Karpas-422 (cell line): ENCODE measurements at regions not wholly inside any gene's neighbourhood (a gene's known extent, or its start where the extent isn't known, plus 50 kb on each side); places are given as distances from the start of the nearest gene placed in this dataset.

Experiments used
- DNase-seq: peaks from one replicate; pipeline ENCODE4 v3.0.0-alpha.2; 2015
- H2AFZ ChIP-seq: fragments of 200-600 bp; sonication (generic); 2 replicates; pipeline ENCODE4 v1.6.1; 2014; ENCODE audit warnings: antibody characterized with exemption, low read length, mixed read lengths
- H3K27ac ChIP-seq: fragments of 200-600 bp; sonication (generic); 2 replicates; pipeline ENCODE4 v1.5.1; 2014; ENCODE audit warnings: mild to moderate bottlenecking, low read length, moderate library complexity
- H3K27me3 ChIP-seq: fragments of 200-600 bp; sonication (generic); 2 replicates; pipeline ENCODE4 v1.6.1; 2014; ENCODE audit warnings: low read length, mixed read lengths
- H3K36me3 ChIP-seq: fragments of 200-600 bp; sonication (generic); 2 replicates; pipeline ENCODE4 v1.6.1; 2014; ENCODE audit warnings: low read length, mixed read lengths; ENCODE audit not compliant: insufficient read depth
- H3K4me1 ChIP-seq: fragments of 200-600 bp; sonication (generic); 2 replicates; pipeline ENCODE4 v1.6.1; 2014; ENCODE audit warnings: mild to moderate bottlenecking, low read length, mixed read lengths
- H3K4me2 ChIP-seq: fragments of 200-600 bp; sonication (generic); 2 replicates; pipeline ENCODE4 v1.6.1; 2014; ENCODE audit warnings: low read length, low read depth, mild to moderate bottlenecking; ENCODE audit not compliant: poor library complexity, severe bottlenecking
- H3K4me3 ChIP-seq: fragments of 200-600 bp; sonication (generic); 2 replicates; pipeline ENCODE4 v1.5.1; 2014; ENCODE audit warnings: mild to moderate bottlenecking, antibody characterized with exemption, low read length, mixed read lengths
- H3K79me2 ChIP-seq: fragments of 200-600 bp; sonication (generic); 2 replicates; pipeline ENCODE4 v1.6.1; 2014; ENCODE audit warnings: mild to moderate bottlenecking, low read length, mixed read lengths
- H3K9ac ChIP-seq: fragments of 200-600 bp; sonication (generic); 2 replicates; pipeline ENCODE4 v1.6.0; 2014; ENCODE audit warnings: low read length
- H3K9me2 ChIP-seq: fragments of 200-600 bp; sonication (generic), shearing (Covaris generic); replicated peaks from 2 replicates; pipeline ENCODE4 v1.6.0; 2014; ENCODE audit warnings: mild to moderate bottlenecking, low read length, moderate library complexity; ENCODE audit not compliant: insufficient read depth
- H3K9me3 ChIP-seq: fragments of 300-700, 200-600 bp; sonication (generic); 2 replicates; pipeline ENCODE4 v1.6.1; 2014; ENCODE audit warnings: low read length, mixed read lengths
- H4K20me1 ChIP-seq: fragments of 200-600 bp; sonication (generic); 2 replicates; pipeline ENCODE4 v1.6.1; 2014; ENCODE audit warnings: mild to moderate bottlenecking, antibody characterized with exemption, low read length, low read depth; ENCODE audit not compliant: insufficient read depth

DNA sequence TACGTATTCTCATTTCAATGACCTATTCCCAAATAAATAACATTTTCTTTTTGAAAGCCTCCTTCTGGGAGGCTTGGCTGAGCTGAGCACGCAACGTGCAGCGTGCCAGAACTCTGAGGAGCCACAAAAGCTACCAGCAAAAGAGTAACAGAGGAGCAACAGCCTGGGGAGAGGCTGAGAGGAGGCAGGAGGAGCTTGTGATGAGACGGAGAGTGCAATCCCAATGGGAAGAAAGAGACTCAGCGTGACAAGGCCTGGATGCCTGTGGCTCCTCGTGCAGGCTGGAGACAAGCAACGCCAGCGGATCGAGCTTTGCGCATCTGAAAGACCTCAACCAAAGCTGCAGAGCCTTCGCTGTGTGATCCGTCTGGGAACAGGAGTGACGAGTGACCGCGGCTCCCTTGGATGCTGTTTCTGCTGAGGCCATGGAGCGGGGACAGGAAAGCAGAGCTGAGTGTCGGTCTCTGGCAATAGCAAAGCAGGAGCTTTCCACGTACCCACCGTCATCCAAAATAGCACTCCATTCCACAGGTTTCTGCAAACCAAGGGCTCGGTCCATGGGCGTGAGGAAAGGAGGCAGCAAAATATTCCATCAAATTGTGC, 171.7 kb upstream of the PFKP start:
- Histone ChIP-seq H3K36me3 (no peaks in the 10 kb centered on the region), H2AFZ (no peak overlapping the region), H3K9me3 (no peaks in the 10 kb centered on the region), H3K4me2 (no peak overlapping the region), H3K4me1 (peaks cover 28% of the 10 kb centered on the region), H3K27me3 (no peaks in the 10 kb centered on the region), H3K27ac (no peak overlapping the region), H3K9ac (no peak overlapping the region), H3K4me3 (no peak overlapping the region), H3K9me2 (no peaks in the 10 kb centered on the region), H4K20me1 (no peaks in the 10 kb centered on the region), H3K79me2 (no peaks in the 10 kb centered on the region)
- DNase-seq, result no peak

DNA sequence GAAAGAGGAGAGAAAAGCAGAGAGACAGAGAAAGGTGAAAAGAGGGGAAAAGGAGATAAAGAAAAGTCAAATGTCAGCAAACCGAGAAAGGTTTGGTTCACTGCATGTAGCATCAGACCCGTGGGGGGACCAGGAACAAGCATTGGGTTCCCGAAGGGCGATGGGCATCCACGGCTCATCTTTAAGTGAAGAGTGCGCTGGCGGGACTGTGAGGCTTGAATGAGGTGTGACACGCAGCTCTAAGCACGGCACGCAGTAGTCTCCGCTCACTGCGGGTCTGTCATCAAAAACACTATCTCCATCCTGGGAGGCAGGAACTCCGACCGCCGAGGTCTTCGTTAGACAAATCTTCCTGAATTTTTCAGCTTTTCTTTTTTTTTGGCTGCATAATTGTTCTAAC, 173.4 kb upstream of the PFKP start:
- no peak for DNase-seq
- no peaks in the 10 kb centered on the region for H3K36me3 ChIP-seq
- H3K9me2 ChIP-seq, result no peaks in the 10 kb centered on the region
- H2AFZ ChIP-seq, result no peak overlapping the region
- peaks cover 30% of the 10 kb centered on the region for H3K4me1 ChIP-seq
- no peaks in the 10 kb centered on the region for H3K27me3 ChIP-seq
- no peak overlapping the region for H3K4me2 ChIP-seq
- H3K27ac ChIP-seq, result no peak overlapping the region
- no peaks in the 10 kb centered on the region for H4K20me1 ChIP-seq
- no peaks in the 10 kb centered on the region for H3K79me2 ChIP-seq
- H3K9me3 ChIP-seq, result no peaks in the 10 kb centered on the region
- H3K4me3 ChIP-seq, result no peak overlapping the region
- H3K9ac ChIP-seq, result no peak overlapping the region

DNA sequence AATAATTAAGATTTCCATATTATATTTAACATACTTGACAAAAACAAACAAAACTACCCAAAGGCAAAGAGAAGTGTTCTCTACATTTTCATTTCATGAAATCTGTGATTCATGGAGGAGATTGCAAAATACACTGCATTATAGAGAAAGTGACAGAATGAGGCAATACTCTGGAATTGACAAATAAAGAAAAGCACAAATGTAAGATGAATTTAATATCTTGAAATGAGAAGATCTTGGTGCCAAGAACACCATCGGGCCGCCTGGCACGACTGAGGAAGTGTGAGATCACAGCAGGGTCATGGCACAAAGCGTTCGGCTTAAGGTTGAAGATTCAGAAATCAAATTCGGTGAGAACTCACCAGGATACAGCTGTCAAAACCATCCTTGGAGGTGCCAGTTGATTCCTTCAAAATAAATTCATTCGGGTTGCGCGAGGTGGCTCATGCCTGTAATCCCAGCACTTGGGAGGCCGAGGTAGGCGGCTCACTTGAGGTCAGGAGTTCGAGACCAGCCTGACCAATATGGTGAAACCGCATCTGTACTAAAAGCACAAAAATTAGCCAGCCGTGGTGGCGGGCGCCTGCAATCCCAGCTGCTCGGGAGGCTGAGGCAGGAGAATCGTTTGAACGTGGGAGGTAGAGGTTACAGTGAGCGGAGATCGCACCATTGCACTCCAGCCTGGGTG, 174.0 kb upstream of the PFKP start:
- Histone ChIP-seq H3K9ac (no peak overlapping the region), H3K4me3 (no peak overlapping the region), H2AFZ (no peak overlapping the region), H3K4me1 (peaks cover 29% of the 10 kb centered on the region), H3K9me2 (no peaks in the 10 kb centered on the region), H3K9me3 (no peaks in the 10 kb centered on the region), H3K27ac (no peak overlapping the region), H3K36me3 (no peaks in the 10 kb centered on the region), H3K79me2 (no peaks in the 10 kb centered on the region), H3K4me2 (no peak overlapping the region), H3K27me3 (no peaks in the 10 kb centered on the region), H4K20me1 (no peaks in the 10 kb centered on the region)
- DNase-seq, result no peak

DNA sequence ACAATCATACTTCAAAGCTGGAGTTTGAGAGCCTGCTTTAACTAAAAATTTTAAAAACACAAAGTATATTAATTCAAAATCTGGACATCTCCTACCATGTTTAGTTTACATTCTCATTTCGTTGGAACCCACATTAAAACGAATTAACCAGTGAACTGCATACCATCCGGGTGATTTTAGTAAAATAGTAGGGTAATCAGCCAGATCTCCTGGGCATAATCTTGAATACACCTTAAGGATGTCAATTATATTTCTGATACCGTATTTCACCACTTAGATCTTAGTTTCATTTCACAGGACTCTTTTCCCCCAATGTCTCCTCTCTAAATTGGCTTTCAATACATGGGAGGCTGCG, 175.6 kb upstream of the PFKP start:
- no peaks in the 10 kb centered on the region for H3K27me3 ChIP-seq
- H3K79me2 ChIP-seq, result no peaks in the 10 kb centered on the region
- H4K20me1 ChIP-seq, result no peaks in the 10 kb centered on the region
- no peak for DNase-seq
- H3K4me2 ChIP-seq, result peak overlapping the region; percentile 1
- peak overlapping the region; percentile 77 for H2AFZ ChIP-seq
- H3K9me3 ChIP-seq, result no peaks in the 10 kb centered on the region
- no peaks in the 10 kb centered on the region for H3K36me3 ChIP-seq
- no peaks in the 10 kb centered on the region for H3K9me2 ChIP-seq
- no peak overlapping the region for H3K4me3 ChIP-seq
- peaks cover 42% of the 10 kb centered on the region for H3K4me1 ChIP-seq
- peak overlapping the region; percentile 30 for H3K27ac ChIP-seq
- peak overlapping the region; percentile 12; the same call in 1 of the 2 replicates for H3K9ac ChIP-seq

DNA sequence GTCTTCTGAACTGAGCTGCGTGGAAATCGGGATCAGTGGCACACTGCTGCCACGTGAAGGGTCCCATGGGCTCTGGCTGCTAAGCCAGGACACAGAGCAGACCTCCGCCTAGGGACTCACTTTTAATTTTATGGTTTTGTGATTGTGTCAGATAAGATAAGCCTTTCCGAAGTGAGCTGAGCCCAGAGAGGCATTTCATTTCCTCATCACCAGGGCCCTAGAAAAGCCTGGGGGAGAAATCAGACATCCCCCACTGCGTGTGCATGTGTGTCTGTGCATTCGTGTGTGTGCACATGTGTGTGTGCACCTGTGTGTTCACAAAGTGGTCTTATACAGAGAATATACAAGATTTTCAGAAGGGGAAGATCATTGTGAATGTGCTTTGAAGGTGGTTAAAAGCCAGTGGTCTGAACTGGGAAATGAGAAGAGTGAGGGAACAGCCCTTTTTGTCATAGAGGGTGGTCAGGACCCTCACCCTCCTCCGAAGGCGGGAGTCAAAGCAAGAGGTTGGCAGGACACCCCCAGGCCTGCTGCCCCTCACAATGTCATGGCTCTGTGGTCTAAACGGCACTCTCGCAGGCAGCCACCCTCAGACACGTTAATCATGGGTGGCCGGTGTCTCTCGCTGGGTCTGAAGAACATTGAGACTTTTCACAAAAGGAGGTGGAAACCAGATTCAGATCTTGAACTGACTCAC, 176.1 kb upstream of the PFKP start:
- peak overlapping the region; percentile 1 for H3K4me2 ChIP-seq
- H3K27ac ChIP-seq, result peak overlapping the region; percentile 40
- H3K9ac ChIP-seq, result peak overlapping the region; percentile 35
- H3K9me3 ChIP-seq, result no peaks in the 10 kb centered on the region
- no peaks in the 10 kb centered on the region for H3K36me3 ChIP-seq
- H2AFZ ChIP-seq, result peak overlapping the region; percentile 77
- no peaks in the 10 kb centered on the region for H4K20me1 ChIP-seq
- DNase-seq, result no peak
- H3K9me2 ChIP-seq, result no peaks in the 10 kb centered on the region
- H3K4me3 ChIP-seq, result no peak overlapping the region
- H3K79me2 ChIP-seq, result no peaks in the 10 kb centered on the region
- H3K27me3 ChIP-seq, result no peaks in the 10 kb centered on the region
- H3K4me1 ChIP-seq, result peaks cover 47% of the 10 kb centered on the region

DNA sequence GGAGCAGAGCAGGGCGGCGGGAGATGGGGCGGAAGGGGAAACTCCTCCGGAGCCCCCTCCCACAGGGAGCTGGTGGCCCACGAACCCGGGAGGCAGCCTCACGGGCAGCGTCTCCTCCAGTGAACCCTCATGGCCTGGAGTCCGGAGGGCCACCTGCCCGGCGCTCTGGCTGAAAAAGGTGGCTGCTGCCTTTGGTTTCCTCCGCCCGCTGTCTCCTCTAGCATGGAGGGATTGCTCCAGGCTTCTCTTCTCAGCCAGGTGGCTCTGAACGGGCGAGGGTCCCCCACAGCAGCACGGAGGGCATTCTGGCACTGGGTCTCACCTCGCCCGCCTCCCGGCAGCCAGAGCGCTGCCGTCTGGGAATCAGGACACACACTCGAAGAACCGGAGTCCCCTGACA, 177.3 kb upstream of the PFKP start:
- no peak overlapping the region for H3K4me3 ChIP-seq
- no peaks in the 10 kb centered on the region for H3K79me2 ChIP-seq
- H3K4me1 ChIP-seq, result peaks cover 58% of the 10 kb centered on the region
- no peak overlapping the region for H2AFZ ChIP-seq
- no peak for DNase-seq
- no peaks in the 10 kb centered on the region for H4K20me1 ChIP-seq
- H3K27me3 ChIP-seq, result no peaks in the 10 kb centered on the region
- no peak overlapping the region for H3K9ac ChIP-seq
- no peaks in the 10 kb centered on the region for H3K9me2 ChIP-seq
- H3K36me3 ChIP-seq, result no peaks in the 10 kb centered on the region
- no peaks in the 10 kb centered on the region for H3K9me3 ChIP-seq
- no peak overlapping the region for H3K27ac ChIP-seq
- H3K4me2 ChIP-seq, result no peak overlapping the region

DNA sequence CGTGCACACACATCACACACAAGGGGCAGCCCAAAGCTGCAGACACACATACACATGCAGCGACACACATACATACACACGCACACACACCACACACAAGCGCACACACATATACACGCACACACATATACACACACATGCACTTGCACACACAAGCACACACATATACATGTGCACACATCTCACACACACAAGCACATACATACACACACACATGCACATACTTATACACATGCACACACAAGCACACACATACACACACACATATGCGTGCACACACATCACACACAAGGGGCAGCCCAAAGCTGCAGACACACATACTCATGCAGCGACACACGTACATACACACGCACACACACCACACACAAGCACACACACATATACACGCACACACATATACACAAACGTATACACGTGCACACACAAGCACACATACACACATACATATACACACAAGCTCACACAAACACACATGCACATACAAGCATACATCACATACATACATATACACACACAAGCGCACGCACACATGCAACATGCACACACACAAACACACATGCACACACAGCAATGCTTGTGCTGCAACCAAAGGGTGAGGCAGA, 178.8 kb upstream of the PFKP start:
- peak overlapping the region; percentile 99 for H3K27ac ChIP-seq
- DNase-seq, result no peak
- no peaks in the 10 kb centered on the region for H3K9me2 ChIP-seq
- no peaks in the 10 kb centered on the region for H3K79me2 ChIP-seq
- H3K9ac ChIP-seq, result no peak overlapping the region
- no peaks in the 10 kb centered on the region for H3K27me3 ChIP-seq
- H3K4me1 ChIP-seq, result peaks cover 74% of the 10 kb centered on the region
- H3K4me2 ChIP-seq, result no peak overlapping the region
- no peaks in the 10 kb centered on the region for H3K36me3 ChIP-seq
- H3K9me3 ChIP-seq, result no peaks in the 10 kb centered on the region
- H2AFZ ChIP-seq, result no peak overlapping the region
- no peaks in the 10 kb centered on the region for H4K20me1 ChIP-seq
- no peak overlapping the region for H3K4me3 ChIP-seq

DNA sequence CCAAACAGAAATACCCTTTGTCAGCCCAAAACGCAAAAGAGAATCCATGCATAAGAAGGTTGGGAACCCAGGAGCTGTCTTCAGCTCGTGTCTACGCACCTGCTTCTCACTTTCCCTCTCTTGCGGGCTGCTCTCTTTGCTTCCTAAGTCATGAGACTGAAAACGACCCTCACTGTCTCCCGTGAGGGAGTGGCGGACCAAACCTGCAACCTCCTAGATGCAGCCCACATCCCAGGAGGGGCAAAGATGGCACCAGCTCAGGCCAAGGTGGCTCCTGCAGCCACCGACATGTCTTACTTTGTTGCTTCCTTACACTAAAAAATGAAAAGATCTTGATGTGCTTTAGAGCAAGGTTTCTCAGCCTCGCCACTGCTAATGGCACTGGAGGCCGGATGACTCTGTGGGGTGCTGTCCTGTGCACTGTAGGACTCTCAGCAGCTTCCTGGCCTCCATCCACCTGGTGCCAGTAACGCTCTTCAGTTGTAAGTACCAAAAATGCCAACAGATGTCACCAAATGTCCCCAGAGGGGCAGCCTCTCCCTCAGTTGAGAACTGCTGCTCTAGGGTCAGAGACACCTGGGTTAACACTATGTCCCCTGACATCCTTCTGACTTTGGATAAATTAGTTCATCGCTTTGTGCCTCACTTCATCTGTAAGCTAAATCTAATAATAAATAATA, 179.8 kb upstream of the PFKP start:
- no peaks in the 10 kb centered on the region for H3K9me3 ChIP-seq
- no peaks in the 10 kb centered on the region for H3K79me2 ChIP-seq
- no peaks in the 10 kb centered on the region for H4K20me1 ChIP-seq
- H3K27ac ChIP-seq, result peak overlapping the region; percentile 99
- no peaks in the 10 kb centered on the region for H3K36me3 ChIP-seq
- DNase-seq, result peak; percentile 89
- no peaks in the 10 kb centered on the region for H3K9me2 ChIP-seq
- H3K27me3 ChIP-seq, result no peaks in the 10 kb centered on the region
- H3K4me3 ChIP-seq, result no peak overlapping the region
- no peak overlapping the region for H2AFZ ChIP-seq
- H3K4me2 ChIP-seq, result peak overlapping the region; percentile 64
- peak overlapping the region; percentile 77 for H3K9ac ChIP-seq
- peaks cover 82% of the 10 kb centered on the region for H3K4me1 ChIP-seq
